ENCODE measurements at regions not wholly inside any gene's neighbourhood (a gene's known extent, or its start where the extent isn't known, plus 50 kb on each side); places are given as distances from the start of the nearest gene placed in this dataset.

- H3K4me3 ChIP-seq (ENCODE audit: low read depth, low read length), result no peak overlapping the region
- H3K36me3 ChIP-seq, result no peaks in the 10 kb centered on the region
- H3K9me3 ChIP-seq, result no peaks in the 10 kb centered on the region
- H3K27me3 ChIP-seq, result no peaks in the 10 kb centered on the region
- H3K4me1 ChIP-seq, result peaks cover 4% of the 10 kb centered on the region
- no peak for DNase-seq
- TF ChIP-seq, protein P1, sequence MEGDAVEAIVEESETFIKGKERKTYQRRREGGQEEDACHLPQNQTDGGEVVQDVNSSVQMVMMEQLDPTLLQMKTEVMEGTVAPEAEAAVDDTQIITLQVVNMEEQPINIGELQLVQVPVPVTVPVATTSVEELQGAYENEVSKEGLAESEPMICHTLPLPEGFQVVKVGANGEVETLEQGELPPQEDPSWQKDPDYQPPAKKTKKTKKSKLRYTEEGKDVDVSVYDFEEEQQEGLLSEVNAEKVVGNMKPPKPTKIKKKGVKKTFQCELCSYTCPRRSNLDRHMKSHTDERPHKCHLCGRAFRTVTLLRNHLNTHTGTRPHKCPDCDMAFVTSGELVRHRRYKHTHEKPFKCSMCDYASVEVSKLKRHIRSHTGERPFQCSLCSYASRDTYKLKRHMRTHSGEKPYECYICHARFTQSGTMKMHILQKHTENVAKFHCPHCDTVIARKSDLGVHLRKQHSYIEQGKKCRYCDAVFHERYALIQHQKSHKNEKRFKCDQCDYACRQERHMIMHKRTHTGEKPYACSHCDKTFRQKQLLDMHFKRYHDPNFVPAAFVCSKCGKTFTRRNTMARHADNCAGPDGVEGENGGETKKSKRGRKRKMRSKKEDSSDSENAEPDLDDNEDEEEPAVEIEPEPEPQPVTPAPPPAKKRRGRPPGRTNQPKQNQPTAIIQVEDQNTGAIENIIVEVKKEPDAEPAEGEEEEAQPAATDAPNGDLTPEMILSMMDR (IDR thresholded peaks at IDR 0.05; ENCODE audit: low read depth, low read length), result no peak
Measured at GRCh38 chr1:102365071-102365470, 368.3 kb upstream of the OLFM3 start.

- Histone ChIP-seq H3K27me3 (no peaks in the 10 kb centered on the region), H3K36me3 (no peaks in the 10 kb centered on the region), H3K4me3 (ENCODE audit: low read depth, low read length) (no peak overlapping the region), H3K4me1 (peaks cover 4% of the 10 kb centered on the region; the same call in 1 of the 2 replicates), H3K9me3 (no peaks in the 10 kb centered on the region)
- DNase-seq, result no peak
- TF ChIP-seq, protein P1 (IDR thresholded peaks at IDR 0.05; ENCODE audit: low read depth, low read length), result no peak
Measured at GRCh38 chr1:102336602-102337001, 339.9 kb upstream of the OLFM3 start.

GRCh38 chr1:102318104-102318806 is 321.5 kb upstream of the OLFM3 start:
- H3K27me3 ChIP-seq, result no peaks in the 10 kb centered on the region
- DNase-seq, result no peak
- no peaks in the 10 kb centered on the region for H3K4me1 ChIP-seq
- no peak overlapping the region for H3K4me3 ChIP-seq (ENCODE audit: low read depth, low read length)
- no peaks in the 10 kb centered on the region for H3K9me3 ChIP-seq
- TF ChIP-seq, protein P1 (IDR thresholded peaks at IDR 0.05; ENCODE audit: low read depth, low read length), result no peak
- H3K36me3 ChIP-seq, result no peaks in the 10 kb centered on the region

DNA sequence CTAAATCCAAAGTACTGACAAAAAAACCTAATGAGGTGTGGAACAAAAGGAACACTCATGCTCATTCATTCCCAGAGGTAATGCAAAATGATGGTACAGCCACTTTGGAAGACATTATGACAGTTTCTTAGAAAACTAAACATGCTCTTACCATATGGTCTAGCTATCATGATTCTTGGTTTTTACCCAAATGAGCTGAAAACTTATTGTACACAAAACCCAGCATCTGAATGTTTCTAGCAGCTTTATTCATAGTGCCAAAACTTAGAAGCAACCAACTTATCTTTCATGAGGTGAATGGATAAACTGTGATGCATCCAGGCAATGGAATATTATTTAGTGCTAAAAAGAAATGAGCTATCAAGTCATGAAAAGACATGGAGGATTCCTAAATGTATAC is 318.4 kb upstream of the OLFM3 start:
- Histone ChIP-seq H3K27me3 (no peaks in the 10 kb centered on the region), H3K4me1 (no peaks in the 10 kb centered on the region), H3K9me3 (no peaks in the 10 kb centered on the region), H3K36me3 (no peaks in the 10 kb centered on the region), H3K4me3 (ENCODE audit: low read depth, low read length) (no peak overlapping the region)
- no peak for DNase-seq
- TF ChIP-seq, protein P1 (IDR thresholded peaks at IDR 0.05; ENCODE audit: low read depth, low read length), result no peak

DNA sequence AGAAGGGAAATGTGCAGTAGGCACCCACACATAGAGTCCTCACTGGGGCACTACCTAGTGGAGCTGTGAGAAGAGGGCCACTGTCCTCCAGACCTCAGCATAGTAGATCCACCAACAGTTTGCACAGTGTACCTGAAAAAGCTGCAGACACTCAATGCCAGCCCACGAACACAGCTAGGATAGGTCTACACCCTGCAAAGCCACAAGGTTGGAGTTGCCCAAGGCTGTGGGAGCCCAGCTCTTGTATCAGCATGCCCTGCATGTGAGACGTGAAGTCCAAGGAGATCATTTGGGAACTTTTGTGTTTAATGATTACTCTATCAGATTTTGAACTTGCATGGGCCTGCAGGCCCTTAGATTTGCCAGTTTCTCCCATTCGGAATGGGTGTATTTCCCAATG is 299.4 kb upstream of the OLFM3 start:
- H3K4me1 ChIP-seq, result no peaks in the 10 kb centered on the region
- DNase-seq, result no peak
- no peak overlapping the region for H3K4me3 ChIP-seq (ENCODE audit: low read depth, low read length)

GRCh38 chr1:102282955-102283354 is 286.2 kb upstream of the OLFM3 start:
- TF ChIP-seq, protein P1 (IDR thresholded peaks at IDR 0.05; ENCODE audit: low read depth, low read length), result no peak
- no peaks in the 10 kb centered on the region for H3K27me3 ChIP-seq
- no peak for DNase-seq
- H3K4me3 ChIP-seq (ENCODE audit: low read depth, low read length), result no peak overlapping the region
- H3K4me1 ChIP-seq, result no peaks in the 10 kb centered on the region
- H3K9me3 ChIP-seq, result no peaks in the 10 kb centered on the region
- no peaks in the 10 kb centered on the region for H3K36me3 ChIP-seq

More for the DNA sequence above, 299.4 kb upstream of the OLFM3 start:
- no peaks in the 10 kb centered on the region for H3K27me3 ChIP-seq
- H3K36me3 ChIP-seq, result no peaks in the 10 kb centered on the region
- no peaks in the 10 kb centered on the region for H3K9me3 ChIP-seq
- TF ChIP-seq, protein P1 (IDR thresholded peaks at IDR 0.05; ENCODE audit: low read depth, low read length), result no peak
